GM18511 (cell line): ENCODE measurements at regions not wholly inside any gene's neighbourhood (a gene's known extent, or its start where the extent isn't known, plus 50 kb on each side); places are given as distances from the start of the nearest gene placed in this dataset.
"Not testable (repeated sequence)": the region's sequence is repeated elsewhere in the genome, so short reads cannot be mapped to it uniquely, and the experiment has no call there.

Experiments
- ATAC-seq: cut with Tn5 transposase; IDR thresholded peaks from one replicate; pipeline ENCODE4 v1.9.1; 2021; ENCODE audit warnings: mild to moderate bottlenecking, moderate library complexity; ENCODE audit not compliant: unreplicated experiment

DNA sequence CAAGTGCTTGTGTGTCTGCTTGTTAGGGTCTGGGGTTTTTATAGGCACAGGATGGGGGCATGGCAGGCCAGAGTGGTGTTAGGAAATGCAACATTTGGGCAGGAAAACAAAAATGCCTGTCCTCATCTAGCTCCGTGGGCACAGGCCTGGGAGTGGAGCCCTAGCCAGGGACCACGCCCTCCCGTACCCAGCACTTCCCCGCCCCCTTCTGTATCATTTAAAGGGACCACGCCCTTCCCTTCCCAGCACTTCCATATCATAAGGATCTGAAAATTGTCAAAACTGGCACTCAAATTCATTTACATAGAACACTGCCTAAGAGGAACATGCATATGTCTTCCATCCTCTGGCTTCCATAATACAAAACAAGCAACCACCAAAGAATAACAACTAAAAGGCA lies 185.8 kb downstream of the B3GLCT start:
- ATAC-seq, result no peak

- ATAC-seq, result no peak
Measured at GRCh38 chr13:31394506-31394905, 194.7 kb downstream of the B3GLCT start.

- no peak for ATAC-seq
Measured at GRCh38 chr13:31395090-31395489, 195.3 kb downstream of the B3GLCT start.

GRCh38 chr13:31399690-31400089 lies 199.9 kb downstream of the B3GLCT start:
- no peak for ATAC-seq

- not testable (repeated sequence) for ATAC-seq
Measured at GRCh38 chr13:31403711-31404110, 203.9 kb downstream of the B3GLCT start.

- ATAC-seq, result no peak
Measured at GRCh38 chr13:31408927-31409326, 209.2 kb downstream of the B3GLCT start.

GRCh38 chr13:31409678-31410356 lies 210.0 kb downstream of the B3GLCT start:
- ATAC-seq, result no peak

DNA sequence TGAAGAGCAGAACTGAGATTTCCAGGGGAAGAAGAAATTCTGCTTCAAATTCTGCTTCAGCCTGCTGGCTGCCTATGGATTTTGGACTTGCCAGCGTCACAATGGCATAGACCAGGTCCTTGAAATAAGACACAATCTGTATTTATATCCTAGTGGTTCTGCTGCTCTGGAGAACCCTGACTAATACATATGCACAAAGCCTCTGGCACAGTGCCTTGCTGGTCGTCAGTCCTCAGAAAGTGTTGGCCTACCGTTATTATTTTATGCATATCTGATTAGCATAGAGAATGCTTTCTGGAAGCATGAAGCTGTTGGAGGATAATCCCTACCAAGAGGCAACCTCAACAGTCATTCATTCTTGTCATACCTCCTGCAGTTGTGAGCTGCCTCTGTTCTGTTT lies 213.7 kb downstream of the B3GLCT start:
- no peak for ATAC-seq

DNA sequence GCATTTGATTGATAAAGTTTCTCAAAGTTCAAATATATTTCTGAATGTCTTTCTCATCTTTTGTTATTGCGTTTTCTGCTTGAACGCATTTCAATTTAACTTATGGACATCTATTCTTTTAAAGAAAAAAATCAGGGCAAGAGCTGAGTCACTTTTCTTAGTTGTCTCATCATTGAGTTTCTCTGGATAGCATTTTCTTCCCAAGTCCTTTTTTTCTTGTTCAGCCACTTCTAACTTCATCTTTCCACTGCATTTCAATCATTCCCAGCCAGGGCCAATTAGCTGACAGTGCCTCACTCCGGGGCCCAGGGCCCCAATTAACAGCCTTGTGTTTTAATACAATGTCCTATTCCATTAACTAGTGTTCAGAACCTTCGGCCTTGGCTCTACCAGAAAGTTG lies 216.3 kb downstream of the B3GLCT start:
- ATAC-seq, result no peak

DNA sequence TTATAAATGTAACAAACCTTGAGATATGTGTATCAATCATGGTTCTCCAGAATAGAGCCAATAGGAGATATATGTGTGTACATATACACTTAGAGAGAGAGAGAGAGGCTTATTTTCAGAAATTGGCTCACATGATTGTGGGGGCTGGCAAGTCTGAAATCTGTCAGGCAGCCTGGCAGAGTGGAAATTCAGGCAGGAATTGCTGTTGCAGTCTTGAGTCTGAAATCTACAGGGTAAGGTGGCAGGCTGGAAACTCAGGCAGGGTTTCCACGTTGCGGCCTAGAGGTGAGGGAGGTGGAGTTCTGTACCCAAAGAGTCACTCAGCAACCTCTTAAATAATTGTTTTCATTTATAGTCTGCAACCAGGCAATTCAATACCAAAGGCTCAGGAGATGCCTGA lies 218.4 kb downstream of the B3GLCT start:
- no peak for ATAC-seq

DNA sequence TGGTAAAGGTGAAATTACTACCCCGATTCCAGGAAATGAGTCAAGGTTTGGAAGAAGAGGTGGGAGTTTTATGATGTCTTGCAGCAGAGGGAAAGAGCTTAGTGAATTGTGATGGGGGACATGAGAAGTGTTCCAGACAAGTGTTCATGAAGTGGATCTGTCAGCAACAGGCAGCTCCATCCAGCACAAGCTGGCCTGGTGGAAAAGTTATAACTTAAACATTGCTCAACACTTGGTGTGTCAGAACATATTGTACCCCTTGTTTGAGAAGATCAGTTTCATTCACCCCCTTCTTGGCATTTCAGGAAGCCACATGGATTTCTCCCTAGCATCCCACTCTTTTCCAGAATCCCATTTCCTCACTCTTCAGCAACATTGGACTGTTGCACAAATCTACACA lies 222.0 kb downstream of the B3GLCT start:
- no peak for ATAC-seq

DNA sequence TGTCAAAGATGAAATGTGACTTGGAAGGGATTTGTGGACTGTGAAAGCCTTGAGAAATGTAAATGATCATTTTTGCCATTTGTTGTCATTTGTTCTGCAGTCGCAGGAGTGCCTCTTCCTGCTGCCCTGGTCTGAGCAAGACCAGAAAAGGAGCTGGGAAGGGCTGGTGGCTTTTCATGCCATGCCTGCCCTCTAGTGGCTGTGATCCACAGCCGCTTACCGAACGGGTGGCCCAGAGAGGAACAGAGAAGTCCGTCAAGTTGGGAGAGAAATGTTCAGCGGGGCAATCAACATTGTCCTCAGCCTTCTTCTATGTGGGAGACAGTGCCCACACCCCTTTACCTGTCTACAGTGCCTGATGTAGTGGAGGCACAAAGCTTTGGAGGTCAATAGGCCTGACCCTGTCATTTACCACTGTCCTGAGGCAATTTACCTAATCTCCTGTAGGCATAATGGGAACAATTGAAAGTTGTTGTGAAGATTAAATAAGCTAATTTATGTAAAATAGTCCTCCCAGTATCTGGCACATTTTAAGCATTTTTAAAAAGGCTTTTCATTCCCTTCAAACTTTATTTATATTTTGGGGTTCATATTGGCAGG lies 224.5 kb downstream of the B3GLCT start:
- ATAC-seq, result peak; percentile 99

DNA sequence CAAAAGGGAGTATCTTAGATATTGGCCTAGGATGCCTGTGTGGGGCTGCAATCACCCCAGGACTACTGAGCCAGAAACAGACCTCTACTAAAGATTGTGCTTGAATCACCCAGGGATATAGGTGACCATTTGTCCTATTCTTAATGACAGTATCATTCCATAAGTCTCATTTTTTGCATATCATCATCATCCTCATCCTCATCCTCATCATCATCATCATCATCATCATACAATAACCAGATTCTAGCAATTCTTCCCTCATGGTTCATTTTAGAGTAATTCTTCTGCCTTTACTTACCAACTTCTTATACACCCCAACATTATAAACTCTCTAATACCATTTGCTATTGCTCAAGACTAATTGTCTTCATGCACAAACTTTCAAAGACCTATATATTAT lies 226.6 kb downstream of the B3GLCT start:
- no peak for ATAC-seq

DNA sequence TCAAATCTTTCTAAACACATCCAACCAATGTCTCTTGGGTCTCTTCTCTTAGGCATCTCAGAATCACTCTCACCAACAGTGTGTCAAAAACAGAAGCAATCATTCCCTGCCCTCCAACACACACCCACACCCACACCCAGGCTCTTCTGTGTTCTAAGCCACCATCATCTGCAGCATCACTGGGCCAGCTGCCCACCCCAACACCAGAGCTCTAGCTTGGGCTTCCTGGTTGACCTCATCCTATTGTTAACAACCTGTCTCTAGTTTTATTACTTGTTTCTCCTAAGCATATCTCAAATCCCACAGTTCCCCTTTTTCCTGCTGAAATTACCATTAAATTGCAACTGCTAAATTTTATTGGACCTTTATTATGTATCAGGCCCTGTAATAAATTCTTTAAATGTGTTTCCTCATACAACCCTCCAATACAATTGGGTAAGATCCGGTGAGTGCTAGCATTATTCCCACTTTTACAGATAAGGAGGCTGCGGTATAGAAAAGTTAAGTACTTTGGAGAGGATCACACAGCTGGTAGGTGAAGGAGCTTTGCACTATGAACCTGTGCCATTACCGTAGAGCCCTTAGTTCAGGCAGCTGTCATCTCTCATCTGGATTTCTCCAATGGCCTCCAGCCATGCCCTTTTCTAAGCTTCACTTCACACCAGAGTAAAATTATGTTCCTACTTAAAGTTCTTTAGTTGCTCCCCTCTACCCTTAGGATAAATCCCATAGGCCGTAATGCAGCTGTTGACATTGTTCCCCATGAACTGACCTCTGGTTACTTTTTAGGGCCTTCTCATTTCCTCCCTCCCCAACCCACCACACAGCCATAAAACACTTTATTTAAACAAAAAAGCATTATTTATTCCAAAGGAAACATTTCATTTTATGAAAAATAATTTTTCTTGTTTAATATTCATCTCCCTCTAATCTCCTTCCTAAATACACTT lies 227.7 kb downstream of the B3GLCT start:
- ATAC-seq, result no peak

DNA sequence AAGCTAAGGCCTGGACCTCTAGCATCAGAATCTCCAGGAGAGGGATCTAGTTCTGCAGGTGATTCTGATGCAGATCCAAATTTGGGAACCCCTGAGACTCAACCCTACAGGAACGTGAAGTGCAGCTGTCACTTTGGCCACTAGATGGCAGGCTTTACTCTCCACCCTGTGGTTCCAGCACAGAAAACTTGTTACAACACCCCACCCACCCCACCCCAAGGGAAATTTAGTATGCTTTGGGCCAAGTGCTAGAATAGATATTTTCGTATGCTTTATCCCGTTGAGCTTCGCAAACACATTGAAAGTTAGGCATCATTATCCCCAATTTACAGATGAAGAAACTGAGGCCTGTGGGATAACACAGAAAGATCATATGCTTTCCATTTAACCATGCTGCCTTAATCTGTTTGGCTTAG lies 232.0 kb downstream of the B3GLCT start:
- ATAC-seq, result no peak

DNA sequence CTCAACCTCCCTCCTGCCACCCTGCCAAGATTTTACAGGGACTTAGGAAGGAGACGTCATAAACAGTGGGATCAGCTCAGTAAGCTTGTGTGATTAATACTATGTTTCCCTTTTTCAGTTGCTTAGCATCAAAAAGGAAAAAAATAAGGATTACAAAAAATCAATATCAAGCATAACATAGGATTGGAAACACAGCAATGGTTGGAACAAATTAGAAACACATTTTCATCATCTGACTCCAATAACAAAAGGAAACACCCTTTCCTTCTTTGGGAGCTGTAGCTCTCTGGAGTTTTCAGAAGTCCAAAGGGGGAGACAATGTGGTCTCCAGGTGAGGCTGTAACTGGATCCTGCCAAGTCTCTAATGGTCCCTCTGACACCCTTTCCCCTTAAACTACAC lies 233.4 kb downstream of the B3GLCT start:
- no peak for ATAC-seq

GRCh38 chr13:31433746-31434145 lies 234.0 kb downstream of the B3GLCT start:
- ATAC-seq, result no peak

DNA sequence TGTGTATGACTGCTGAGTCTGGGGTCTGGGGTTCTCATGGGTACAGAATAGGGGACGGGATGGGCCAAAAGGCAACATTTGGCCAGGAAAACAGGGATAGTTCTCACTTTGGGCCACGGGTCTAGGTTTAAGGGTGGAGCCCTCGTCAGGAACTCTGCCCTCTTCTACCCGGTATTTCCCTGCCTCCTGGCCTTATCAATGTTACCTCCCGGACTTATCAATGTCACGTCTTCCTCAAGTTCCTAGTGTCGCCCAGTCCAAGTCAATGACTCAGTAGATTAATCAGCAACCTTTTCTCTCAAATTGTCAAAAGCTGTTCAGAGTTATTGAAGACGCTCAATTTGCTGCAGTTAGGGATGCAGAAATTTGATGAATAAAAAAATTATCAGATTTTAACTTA lies 234.8 kb downstream of the B3GLCT start:
- no peak for ATAC-seq

DNA sequence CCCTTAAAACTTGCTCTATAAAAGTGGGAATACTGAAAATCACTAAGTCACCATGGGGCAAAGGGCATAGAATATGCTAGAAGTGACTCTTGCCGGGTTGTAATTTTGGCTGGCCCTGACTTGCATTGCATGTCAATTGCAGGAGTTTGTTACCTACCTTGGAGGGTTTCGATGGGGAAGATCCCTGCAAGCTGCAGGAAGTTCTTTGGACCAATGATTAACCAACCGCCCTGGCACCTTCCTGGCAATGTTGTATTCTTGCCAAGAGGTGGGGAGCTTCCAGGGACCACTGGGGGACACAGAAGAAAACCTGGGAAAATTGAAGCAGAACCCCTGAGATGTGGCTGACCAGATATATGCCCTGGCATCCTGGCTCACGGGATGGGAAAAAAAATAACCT lies 235.8 kb downstream of the B3GLCT start:
- ATAC-seq, result no peak

GRCh38 chr13:31436478-31436877 lies 236.7 kb downstream of the B3GLCT start:
- ATAC-seq, result no peak

DNA sequence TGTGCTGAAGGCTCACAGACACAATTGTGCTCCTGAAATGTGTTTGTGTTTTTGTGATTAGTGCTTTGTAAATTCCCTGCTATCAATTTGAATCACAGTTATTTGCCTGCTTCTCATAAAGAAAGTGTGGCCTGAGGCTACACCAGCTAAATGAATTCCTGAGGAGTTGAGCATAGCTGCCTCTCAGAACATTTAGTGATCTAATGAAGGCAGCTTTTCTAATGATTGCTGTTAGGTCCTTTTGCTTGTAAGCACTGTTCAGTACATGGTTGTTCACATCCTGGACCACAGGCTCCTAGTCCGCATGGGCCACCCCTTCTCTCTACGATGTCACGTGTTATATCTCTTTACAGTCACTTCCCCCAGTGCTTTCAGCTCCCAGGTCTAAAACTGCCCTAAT lies 238.2 kb downstream of the B3GLCT start:
- ATAC-seq, result no peak

DNA sequence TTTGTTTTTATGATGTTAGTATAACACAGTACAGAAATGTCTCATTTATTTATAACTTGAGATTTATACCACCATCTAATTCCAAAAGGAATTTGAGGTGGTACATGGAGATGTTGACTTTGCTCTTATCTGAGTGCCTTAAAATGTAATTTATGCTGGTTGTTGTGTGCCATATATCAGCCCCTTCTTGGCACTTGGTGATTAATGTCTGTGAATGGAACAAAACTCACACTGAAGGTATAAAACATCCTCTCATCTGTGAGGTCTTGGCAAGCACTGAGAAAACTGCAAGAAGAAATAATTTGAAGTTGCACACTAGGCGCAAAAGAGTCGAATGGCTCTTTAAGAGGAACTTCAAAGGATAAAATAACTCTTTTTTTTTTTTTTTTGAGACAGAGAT lies 240.4 kb downstream of the B3GLCT start:
- no peak for ATAC-seq
